ENCODE measurements at regions not wholly inside any gene's neighbourhood (a gene's known extent, or its start where the extent isn't known, plus 50 kb on each side); places are given as distances from the start of the nearest gene placed in this dataset.
A peak's percentile ranks its signal among the peaks of the same experiment; 100 is the strongest.

GRCh38 chr12:54749191-54749818 lies 101.1 kb upstream of the DCD start:
- TF ChIP-seq CTCF (IDR thresholded peaks at IDR 0.05), result peak; percentile 49 to 72 (median 60)
- no peak for TF ChIP-seq POLR2A (IDR thresholded peaks at IDR 0.05)
